Astrocyte (in vitro differentiated cells and primary cell): ENCODE measurements at regions not wholly inside any gene's neighbourhood (a gene's known extent, or its start where the extent isn't known, plus 50 kb on each side); places are given as distances from the start of the nearest gene placed in this dataset.

Experiments used
- DNase-seq: peaks from one replicate; pipeline ENCODE4 v3.0.0-alpha.2; 2010; ENCODE audit warnings: low read depth
- FAIRE-seq: peaks from 2 replicates; lab custom pipeline; 2011; peaks lifted over from hg19 to GRCh38; lab: Jason Lieb, UNC
- H2AFZ ChIP-seq: 2 replicates; pipeline ENCODE4 v1.6.0; 2012; ENCODE audit warnings: low read depth, low read length, inconsistent platforms
- H3K27ac ChIP-seq: 2 replicates; pipeline ENCODE4 v1.5.1; 2011; ENCODE audit warnings: low read depth, low read length, inconsistent platforms
- H3K27me3 ChIP-seq: 2 replicates; pipeline ENCODE4 v1.6.0; 2011; ENCODE audit warnings: low read length, inconsistent platforms; ENCODE audit not compliant: insufficient read depth
- H3K36me3 ChIP-seq: 2 replicates; pipeline ENCODE4 v1.5.1; 2011; ENCODE audit warnings: low read length, inconsistent platforms; ENCODE audit not compliant: insufficient read depth
- H3K4me1 ChIP-seq: 2 replicates; pipeline ENCODE4 v1.5.1; 2011; ENCODE audit warnings: low read length, inconsistent platforms; ENCODE audit not compliant: insufficient read depth
- H3K4me2 ChIP-seq: 2 replicates; pipeline ENCODE4 v1.6.0; 2012; ENCODE audit warnings: low read length, inconsistent platforms
- H3K4me3 ChIP-seq: 2 replicates; pipeline ENCODE4 v1.5.1; 2011; ENCODE audit warnings: low read depth, mild to moderate bottlenecking, low read length, inconsistent platforms; ENCODE audit not compliant: insufficient read depth
- H3K79me2 ChIP-seq: 2 replicates; pipeline ENCODE4 v1.6.0; 2012; ENCODE audit warnings: mild to moderate bottlenecking, low read length, inconsistent platforms; ENCODE audit not compliant: insufficient read depth
- H3K9ac ChIP-seq: 2 replicates; pipeline ENCODE4 v1.6.0; 2012; ENCODE audit warnings: mild to moderate bottlenecking, low read length, inconsistent platforms
- H3K9me3 ChIP-seq: 2 replicates; pipeline ENCODE4 v1.5.1; 2012; ENCODE audit warnings: low read depth, mild to moderate bottlenecking, low read length, inconsistent platforms; ENCODE audit not compliant: insufficient read depth
- H4K20me1 ChIP-seq: 2 replicates; pipeline ENCODE4 v1.6.0; 2012; ENCODE audit warnings: low read length, inconsistent platforms; ENCODE audit not compliant: insufficient read depth
- H3K27ac Mint-ChIP-seq: one replicate; pipeline ENCODE4 v1.8.0; 2021; ENCODE audit warnings: mild to moderate bottlenecking, mixed read lengths; ENCODE audit not compliant: unreplicated experiment
- H3K27me3 Mint-ChIP-seq: one replicate; pipeline ENCODE4 v1.8.0; 2021; ENCODE audit warnings: low read depth, mixed read lengths; ENCODE audit not compliant: unreplicated experiment
- H3K36me3 Mint-ChIP-seq: one replicate; pipeline ENCODE4 v1.8.0; 2021; ENCODE audit warnings: low read depth, mixed read lengths; ENCODE audit not compliant: unreplicated experiment
- H3K4me1 Mint-ChIP-seq: one replicate; pipeline ENCODE4 v1.8.0; 2021; ENCODE audit warnings: low read depth, mixed read lengths; ENCODE audit not compliant: unreplicated experiment
- H3K4me3 Mint-ChIP-seq: one replicate; pipeline ENCODE4 v1.8.0; 2021; ENCODE audit warnings: mild to moderate bottlenecking, moderate library complexity, mixed read lengths; ENCODE audit not compliant: unreplicated experiment
- H3K9me3 Mint-ChIP-seq: one replicate; pipeline ENCODE4 v1.8.0; 2021; ENCODE audit warnings: mild to moderate bottlenecking, mixed read lengths; ENCODE audit not compliant: unreplicated experiment
- EZH2 ChIP-seq: IDR thresholded peaks from 2 replicates; pipeline ENCODE4 v1.6.1; 2012; ENCODE audit warnings: mild to moderate bottlenecking, low read length, inconsistent platforms; ENCODE audit not compliant: insufficient read depth
- TF ChIP-seq, protein P1 (sequence below): IDR thresholded peaks from 2 replicates; pipeline ENCODE4 v1.5.1; 2011; ENCODE audit warnings: low read depth, mild to moderate bottlenecking, inconsistent platforms, low read length, moderate library complexity; ENCODE audit not compliant: insufficient read depth

DNA sequence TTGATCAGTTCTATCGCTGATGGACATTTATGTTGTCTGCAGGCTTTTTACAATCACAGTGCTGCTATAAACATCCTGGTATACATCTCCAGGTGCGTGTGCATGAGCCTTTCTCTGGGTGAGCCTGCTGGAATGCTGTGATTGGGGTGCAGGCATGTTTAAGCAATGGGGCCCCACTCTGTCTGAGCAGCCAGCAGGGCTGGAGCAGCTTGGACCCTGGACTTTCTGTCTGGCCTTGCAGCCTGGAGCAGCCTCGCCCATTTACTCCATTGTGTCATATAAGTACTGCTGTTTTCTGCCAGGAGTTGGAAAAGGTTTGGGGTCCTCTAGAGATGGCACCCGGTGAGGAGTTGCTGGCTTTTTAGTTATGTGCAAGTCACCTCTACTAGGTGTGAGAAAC is 199.0 kb downstream of the KIF26A start:
- H3K27ac ChIP-seq: no peak overlapping the region
- no peak overlapping the region for H3K4me3 Mint-ChIP-seq
- no peaks in the 10 kb centered on the region for H4K20me1 ChIP-seq
- no peaks in the 10 kb centered on the region for H3K9me3 ChIP-seq
- H3K4me1 Mint-ChIP-seq: no peaks in the 10 kb centered on the region
- no peak overlapping the region for H3K4me3 ChIP-seq
- H3K9ac ChIP-seq: no peak overlapping the region
- H3K27ac Mint-ChIP-seq: no peak overlapping the region
- no peak overlapping the region for H3K4me2 ChIP-seq
- peaks cover 31% of the 10 kb centered on the region for H3K27me3 Mint-ChIP-seq
- peaks cover 3% of the 10 kb centered on the region for H3K27me3 ChIP-seq
- H3K36me3 ChIP-seq: no peaks in the 10 kb centered on the region
- TF ChIP-seq, protein P1, sequence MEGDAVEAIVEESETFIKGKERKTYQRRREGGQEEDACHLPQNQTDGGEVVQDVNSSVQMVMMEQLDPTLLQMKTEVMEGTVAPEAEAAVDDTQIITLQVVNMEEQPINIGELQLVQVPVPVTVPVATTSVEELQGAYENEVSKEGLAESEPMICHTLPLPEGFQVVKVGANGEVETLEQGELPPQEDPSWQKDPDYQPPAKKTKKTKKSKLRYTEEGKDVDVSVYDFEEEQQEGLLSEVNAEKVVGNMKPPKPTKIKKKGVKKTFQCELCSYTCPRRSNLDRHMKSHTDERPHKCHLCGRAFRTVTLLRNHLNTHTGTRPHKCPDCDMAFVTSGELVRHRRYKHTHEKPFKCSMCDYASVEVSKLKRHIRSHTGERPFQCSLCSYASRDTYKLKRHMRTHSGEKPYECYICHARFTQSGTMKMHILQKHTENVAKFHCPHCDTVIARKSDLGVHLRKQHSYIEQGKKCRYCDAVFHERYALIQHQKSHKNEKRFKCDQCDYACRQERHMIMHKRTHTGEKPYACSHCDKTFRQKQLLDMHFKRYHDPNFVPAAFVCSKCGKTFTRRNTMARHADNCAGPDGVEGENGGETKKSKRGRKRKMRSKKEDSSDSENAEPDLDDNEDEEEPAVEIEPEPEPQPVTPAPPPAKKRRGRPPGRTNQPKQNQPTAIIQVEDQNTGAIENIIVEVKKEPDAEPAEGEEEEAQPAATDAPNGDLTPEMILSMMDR: no peak
- TF ChIP-seq EZH2: no peak
- H2AFZ ChIP-seq: no peak overlapping the region
- H3K9me3 Mint-ChIP-seq: peaks cover 5% of the 10 kb centered on the region
- no peaks in the 10 kb centered on the region for H3K36me3 Mint-ChIP-seq
- H3K4me1 ChIP-seq: no peaks in the 10 kb centered on the region
- FAIRE-seq: no peak
- no peaks in the 10 kb centered on the region for H3K79me2 ChIP-seq
- DNase-seq: no peak

DNA sequence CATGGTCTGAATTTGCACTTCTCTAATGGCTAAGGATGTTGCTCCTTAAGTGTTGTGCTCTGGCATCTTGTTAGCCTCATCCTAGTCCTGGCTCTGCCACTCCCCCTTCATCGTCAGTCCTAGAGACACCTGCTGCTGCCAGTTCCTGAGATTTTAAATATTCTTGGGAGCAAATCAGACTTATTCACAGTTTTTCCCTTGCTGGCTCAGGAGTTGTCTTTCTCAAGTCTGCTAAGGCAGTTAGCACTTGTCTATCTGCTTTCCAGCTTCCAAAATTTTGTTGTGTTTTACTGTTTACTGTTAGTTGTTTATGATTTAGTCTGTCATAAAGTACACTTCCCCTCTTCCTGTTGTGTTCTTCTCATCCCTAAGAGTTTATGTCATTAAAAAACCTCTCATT is 201.0 kb downstream of the KIF26A start:
- Mint-ChIP-seq H3K27me3 (peaks cover 31% of the 10 kb centered on the region), H3K36me3 (no peaks in the 10 kb centered on the region), H3K4me1 (no peaks in the 10 kb centered on the region), H3K9me3 (peaks cover 5% of the 10 kb centered on the region), H3K27ac (no peak overlapping the region), H3K4me3 (no peak overlapping the region)
- no peak overlapping the region for H3K27ac ChIP-seq
- no peak overlapping the region for H3K4me3 ChIP-seq
- no peaks in the 10 kb centered on the region for H3K4me1 ChIP-seq
- no peak for DNase-seq
- no peak overlapping the region for H2AFZ ChIP-seq
- TF ChIP-seq EZH2: no peak
- TF ChIP-seq, protein P1: no peak
- no peak overlapping the region for H3K4me2 ChIP-seq
- H3K27me3 ChIP-seq: no peaks in the 10 kb centered on the region
- H4K20me1 ChIP-seq: no peaks in the 10 kb centered on the region
- no peaks in the 10 kb centered on the region for H3K36me3 ChIP-seq
- H3K9ac ChIP-seq: no peak overlapping the region
- H3K79me2 ChIP-seq: no peaks in the 10 kb centered on the region
- H3K9me3 ChIP-seq: no peaks in the 10 kb centered on the region
- FAIRE-seq: no peak

DNA sequence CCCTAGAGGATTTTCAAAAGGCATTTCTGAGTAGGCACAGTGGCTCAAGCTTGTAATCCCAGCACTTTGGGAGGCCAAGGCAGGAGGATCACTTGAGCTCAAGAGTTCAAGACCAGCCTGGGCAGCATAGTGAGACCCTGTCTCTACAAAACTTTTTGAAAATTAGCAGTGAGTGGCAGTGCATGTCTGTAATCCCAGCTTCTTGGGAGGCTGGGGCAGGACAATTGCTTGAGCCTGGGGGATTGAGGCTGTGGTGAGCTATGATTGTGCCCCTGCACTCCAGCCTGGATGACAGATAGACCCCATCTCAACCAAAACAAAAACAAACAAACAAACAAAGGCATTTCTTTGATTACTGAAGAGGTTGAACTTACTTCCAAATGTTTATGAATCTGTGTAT is 201.4 kb downstream of the KIF26A start:
- Mint-ChIP-seq H3K4me3 (no peak overlapping the region), H3K27ac (no peak overlapping the region), H3K27me3 (peaks cover 36% of the 10 kb centered on the region), H3K9me3 (peaks cover 5% of the 10 kb centered on the region), H3K36me3 (no peaks in the 10 kb centered on the region), H3K4me1 (no peaks in the 10 kb centered on the region)
- Histone ChIP-seq H2AFZ (no peak overlapping the region), H3K79me2 (no peaks in the 10 kb centered on the region), H3K9ac (no peak overlapping the region), H3K4me1 (no peaks in the 10 kb centered on the region), H4K20me1 (no peaks in the 10 kb centered on the region), H3K27ac (no peak overlapping the region), H3K9me3 (no peaks in the 10 kb centered on the region), H3K4me2 (no peak overlapping the region), H3K27me3 (no peaks in the 10 kb centered on the region), H3K4me3 (no peak overlapping the region), H3K36me3 (no peaks in the 10 kb centered on the region)
- FAIRE-seq (no peak), DNase-seq (no peak)
- TF ChIP-seq EZH2: no peak
- TF ChIP-seq, protein P1: no peak
